GM12891 (cell line): ENCODE measurements at regions not wholly inside any gene's neighbourhood (a gene's known extent, or its start where the extent isn't known, plus 50 kb on each side); places are given as distances from the start of the nearest gene placed in this dataset.

ENCODE experiments used
- DNase-seq: peaks from one replicate; pipeline ENCODE4 v3.0.0; 2011; ENCODE audit warnings: low spot score; ENCODE audit not compliant: insufficient read length
- FAIRE-seq: peaks from 2 replicates; lab custom pipeline; 2011; peaks lifted over from hg19 to GRCh38; lab: Jason Lieb, UNC
- PAX5 ChIP-seq: IDR thresholded peaks from 2 replicates; pipeline ENCODE4 v1.6.1; 2011; ENCODE audit warnings: low read length, moderate library complexity, mild to moderate bottlenecking; ENCODE audit not compliant: insufficient read depth, severe bottlenecking
- POLR2A ChIP-seq: IDR thresholded peaks from 2 replicates; pipeline ENCODE4 v1.6.1; 2011; ENCODE audit warnings: low read depth, low read length, control low read depth
- POLR2AphosphoS5 ChIP-seq: IDR thresholded peaks from 2 replicates; pipeline ENCODE4 v1.6.1; 2011; ENCODE audit warnings: low read depth, low read length, control low read depth
- POU2F2 ChIP-seq: IDR thresholded peaks from 2 replicates; pipeline ENCODE4 v1.6.1; 2011; ENCODE audit warnings: low read depth, mild to moderate bottlenecking, control low read depth, low read length, moderate library complexity
- SPI1 ChIP-seq: IDR thresholded peaks from 2 replicates; pipeline ENCODE4 v1.6.1; 2011; ENCODE audit warnings: low read depth, low read length, control low read depth
- TAF1 ChIP-seq: IDR thresholded peaks from 2 replicates; pipeline ENCODE4 v1.6.1; 2011; ENCODE audit warnings: low read depth, low read length, control low read depth

- FAIRE-seq = no peak
- DNase-seq = no peak
- no peak for TF ChIP-seq POU2F2
- no peak for TF ChIP-seq SPI1
- no peak for TF ChIP-seq PAX5
- TF ChIP-seq POLR2AphosphoS5 = no peak
- no peak for TF ChIP-seq TAF1
- TF ChIP-seq POLR2A = no peak
Observed at GRCh38 chr18:10225300-10225699, 229.1 kb upstream of the APCDD1 start.

DNA sequence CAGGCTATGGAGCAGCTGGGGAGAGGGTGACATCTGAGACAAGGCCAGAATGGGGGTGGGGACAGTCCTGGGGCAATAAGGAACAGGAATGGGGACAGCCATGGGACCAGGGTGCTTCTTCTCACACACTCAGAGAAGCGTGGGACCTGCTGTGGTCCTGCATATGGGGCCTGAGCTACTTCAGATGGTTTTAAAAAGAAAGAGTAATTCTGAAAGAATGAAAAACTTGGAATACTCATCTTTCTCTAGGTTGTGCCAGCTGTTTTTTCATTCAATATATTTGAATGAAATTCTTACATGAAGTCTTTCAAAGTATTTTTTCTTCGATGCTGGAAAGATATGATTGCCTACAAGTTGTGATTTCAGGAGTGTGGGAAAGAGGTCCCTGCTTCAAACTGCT lies 227.5 kb upstream of the APCDD1 start:
- DNase-seq = no peak
- FAIRE-seq = no peak
- TF ChIP-seq POLR2AphosphoS5 (no peak), SPI1 (no peak), TAF1 (no peak), POLR2A (no peak), PAX5 (no peak), POU2F2 (no peak)

DNA sequence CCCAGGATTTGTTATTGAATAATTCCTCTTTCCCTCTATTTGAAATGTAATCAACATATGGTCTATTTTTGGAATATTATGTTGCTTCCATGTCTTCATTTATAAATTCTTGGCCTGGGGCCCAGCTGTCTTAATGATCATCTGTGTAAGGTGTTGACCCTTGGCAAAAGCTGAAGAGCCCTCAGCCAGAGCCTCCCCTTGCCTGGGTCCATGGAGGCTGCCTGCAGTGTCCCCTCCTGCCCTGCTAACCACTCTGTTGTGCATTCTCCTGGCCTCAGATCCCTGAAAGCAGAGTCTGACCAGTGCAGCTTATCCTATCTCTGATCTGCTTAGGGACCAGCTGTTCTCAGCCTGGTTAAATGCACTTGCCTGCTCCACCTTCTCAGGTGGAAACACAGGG lies 226.1 kb upstream of the APCDD1 start:
- TF ChIP-seq POLR2A (no peak), POLR2AphosphoS5 (no peak), TAF1 (no peak)
- FAIRE-seq = no peak

GRCh38 chr18:10229458-10229857 lies 225.0 kb upstream of the APCDD1 start:
- FAIRE-seq = no peak
- no peak for TF ChIP-seq TAF1
- no peak for TF ChIP-seq SPI1
- no peak for TF ChIP-seq POLR2AphosphoS5
- no peak for TF ChIP-seq POU2F2
- TF ChIP-seq PAX5 = no peak
- TF ChIP-seq POLR2A = no peak

More for the DNA sequence above, 226.1 kb upstream of the APCDD1 start:
- no peak for DNase-seq

GRCh38 chr18:10230072-10230471 lies 224.4 kb upstream of the APCDD1 start:
- no peak for TF ChIP-seq SPI1
- TF ChIP-seq POU2F2 = no peak
- TF ChIP-seq POLR2A = no peak
- no peak for TF ChIP-seq TAF1
- TF ChIP-seq POLR2AphosphoS5 = no peak
- no peak for TF ChIP-seq PAX5
- FAIRE-seq (no peak), DNase-seq (no peak)

More at GRCh38 chr18:10229458-10229857, 225.0 kb upstream of the APCDD1 start:
- DNase-seq = no peak

DNA sequence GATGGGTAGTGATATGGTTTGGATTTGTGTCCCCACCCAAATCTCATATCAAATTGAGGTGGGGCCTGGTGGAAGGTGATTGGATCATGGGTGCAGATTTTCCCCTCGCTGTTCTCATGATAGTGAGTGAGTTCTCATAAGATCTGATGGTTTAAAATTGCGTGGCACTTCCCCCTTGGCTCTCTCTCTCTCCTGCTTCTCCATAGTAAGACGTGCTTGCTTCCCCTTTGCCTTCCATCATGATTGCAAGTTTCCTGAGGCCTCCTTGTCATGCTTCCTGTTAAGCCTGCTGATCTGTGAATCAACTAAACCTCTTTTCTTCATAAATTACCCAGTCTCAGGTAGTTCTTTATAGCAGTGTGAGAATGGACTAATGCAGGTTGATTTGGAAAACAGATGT lies 223.2 kb upstream of the APCDD1 start:
- FAIRE-seq (no peak), DNase-seq (no peak)

GRCh38 chr18:10232062-10232461 lies 222.4 kb upstream of the APCDD1 start:
- no peak for FAIRE-seq

More for the DNA sequence above, 223.2 kb upstream of the APCDD1 start:
- TF ChIP-seq POLR2A = no peak
- TF ChIP-seq POU2F2 = no peak
- no peak for TF ChIP-seq PAX5
- no peak for TF ChIP-seq TAF1
- TF ChIP-seq POLR2AphosphoS5 = no peak
- TF ChIP-seq SPI1 = no peak

GRCh38 chr18:10233082-10233875 lies 221.2 kb upstream of the APCDD1 start:
- DNase-seq = no peak
- FAIRE-seq = no peak
- no peak for TF ChIP-seq TAF1
- TF ChIP-seq POU2F2 = no peak
- TF ChIP-seq POLR2A = no peak
- TF ChIP-seq PAX5 = no peak
- TF ChIP-seq POLR2AphosphoS5 = no peak
- no peak for TF ChIP-seq SPI1

More at GRCh38 chr18:10232062-10232461, 222.4 kb upstream of the APCDD1 start:
- no peak for DNase-seq
- TF ChIP-seq POU2F2 = no peak
- TF ChIP-seq SPI1 = no peak
- TF ChIP-seq POLR2AphosphoS5 = no peak

DNA sequence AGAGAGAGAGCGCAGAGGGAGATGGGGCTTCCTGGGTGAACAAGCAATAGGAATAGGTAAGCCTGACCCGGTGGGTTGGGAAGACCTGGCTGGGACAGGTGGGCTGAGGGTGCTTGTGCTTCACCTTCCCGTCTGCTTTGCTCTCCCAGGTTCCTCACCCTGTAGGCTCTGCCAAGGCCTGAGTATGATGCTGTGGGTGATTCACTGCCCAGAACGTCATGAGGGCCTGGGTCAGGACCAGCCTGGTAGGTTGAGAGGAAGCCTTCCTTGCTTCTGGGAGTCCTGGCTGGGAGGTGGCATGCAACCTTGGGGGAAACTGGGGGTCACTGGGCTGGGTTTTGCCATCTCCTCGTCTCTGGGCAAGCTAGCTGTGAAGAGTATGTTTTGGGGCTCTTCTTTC lies 220.2 kb upstream of the APCDD1 start:
- no peak for DNase-seq
- TF ChIP-seq SPI1 = no peak
- TF ChIP-seq POU2F2 = no peak
- TF ChIP-seq PAX5 = no peak
- no peak for TF ChIP-seq TAF1
- TF ChIP-seq POLR2A = no peak
- no peak for TF ChIP-seq POLR2AphosphoS5
- no peak for FAIRE-seq

DNA sequence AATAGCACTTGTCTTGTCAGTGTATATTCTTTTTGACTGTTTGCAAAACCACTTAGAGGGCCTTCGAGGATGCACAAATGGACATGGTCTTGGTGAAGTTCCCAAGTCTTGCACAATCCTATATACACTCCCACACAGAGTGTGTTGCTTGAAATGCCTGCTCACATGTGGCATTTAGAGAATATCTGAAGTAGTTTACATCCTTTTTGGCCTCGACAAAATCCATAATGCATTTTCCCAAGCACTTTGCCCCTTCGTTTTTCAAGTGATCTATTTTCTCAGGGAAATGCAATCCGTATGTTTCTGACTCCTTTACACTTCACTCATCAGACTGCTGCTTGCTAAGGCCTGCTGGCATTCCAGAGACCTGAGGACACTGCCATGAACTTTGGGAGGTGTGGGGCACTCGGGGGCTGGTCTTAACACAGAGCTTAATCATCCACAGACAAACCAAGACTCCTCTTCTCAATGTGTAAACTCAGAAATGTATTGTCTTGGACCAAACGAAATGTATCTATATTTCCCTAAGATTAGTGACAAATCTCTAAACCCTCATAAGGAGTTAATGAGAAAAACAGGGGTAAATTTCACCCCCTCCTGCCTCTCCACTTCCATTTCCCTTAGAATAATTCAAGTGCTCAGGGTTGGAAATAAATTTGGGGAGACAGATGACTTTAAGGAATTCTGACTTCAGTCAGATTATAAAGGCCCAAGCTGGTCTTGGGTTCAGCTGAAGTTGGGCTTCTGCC lies 219.3 kb upstream of the APCDD1 start:
- DNase-seq = no peak
- no peak for FAIRE-seq

More for the DNA sequence above, 219.3 kb upstream of the APCDD1 start:
- TF ChIP-seq SPI1 (no peak), POLR2A (no peak), PAX5 (no peak), POLR2AphosphoS5 (no peak), POU2F2 (no peak), TAF1 (no peak)
